Right renal cortex interstitium (tissue), 3 donors: ENCODE measurements at regions not wholly inside any gene's neighbourhood (a gene's known extent, or its start where the extent isn't known, plus 50 kb on each side); places are given as distances from the start of the nearest gene placed in this dataset.
A peak's percentile ranks its signal among the peaks of the same experiment; 100 is the strongest.

Experiments used
- DNase-seq, 3 donors: peaks; one replicate each; pipeline ENCODE4 v3.0.0-alpha.2; 2013; ENCODE audit warnings: low read depth in 3 of 3, low spot score in 2 of 3

DNA sequence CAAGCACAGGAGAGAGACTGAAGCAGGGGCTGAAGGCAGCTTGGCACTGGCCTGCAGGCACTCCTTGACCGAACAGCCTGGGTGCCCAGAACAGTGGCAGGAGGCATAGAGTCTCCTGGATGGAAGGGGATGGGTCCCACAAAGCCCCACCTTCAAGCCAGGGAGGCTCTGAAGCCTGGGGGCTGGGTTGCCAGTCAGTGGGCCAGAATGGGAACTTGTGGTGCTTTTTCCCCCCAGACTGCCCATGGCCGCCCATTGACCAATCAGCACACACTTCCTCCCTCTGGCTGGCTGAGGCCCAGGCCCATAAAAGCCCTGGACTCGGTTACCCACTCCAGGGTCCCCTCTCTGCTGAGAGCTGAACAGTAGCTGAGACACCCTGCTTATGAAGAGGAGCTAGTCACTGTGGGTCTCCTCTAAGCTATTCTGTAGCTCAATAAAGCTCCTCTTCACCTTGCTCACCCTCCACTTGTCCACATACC is 109.6 kb downstream of the ELAPOR2 start:
- DNase-seq: no peak

DNA sequence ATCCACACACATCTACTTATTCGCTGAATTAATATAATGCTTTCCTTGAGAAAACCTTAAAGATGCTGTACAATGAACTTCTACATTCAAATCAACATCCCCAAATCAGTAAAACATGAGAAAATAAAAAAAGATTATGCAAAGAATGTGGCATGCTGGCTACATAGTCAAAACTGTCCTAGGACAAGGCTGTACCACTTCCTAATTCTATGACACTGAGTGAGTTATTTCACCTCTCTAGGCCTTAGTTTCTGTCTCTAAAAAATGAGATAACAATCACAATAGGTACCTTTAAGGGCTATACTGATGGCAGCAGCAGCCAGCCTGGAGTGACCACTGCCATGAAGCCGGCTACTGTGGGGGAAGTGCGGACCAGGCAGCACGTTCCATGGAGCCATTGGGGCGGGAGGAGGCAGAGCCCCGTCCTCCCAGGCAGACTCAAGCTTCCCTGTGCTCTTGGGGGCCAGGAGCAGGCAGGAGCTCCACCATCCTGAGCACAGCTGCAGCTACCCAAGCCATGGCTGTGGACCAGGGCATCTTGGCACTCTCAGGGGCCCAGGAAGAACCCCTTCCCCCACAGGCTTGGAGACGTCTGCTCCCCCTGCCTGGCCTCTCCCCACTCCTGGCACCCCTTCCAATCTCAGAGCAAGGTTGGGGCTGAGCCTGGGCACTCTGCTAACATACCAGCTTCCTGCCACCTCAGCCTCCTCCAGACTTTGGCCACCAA is 110.2 kb downstream of the ELAPOR2 start:
- DNase-seq: no peak

DNA sequence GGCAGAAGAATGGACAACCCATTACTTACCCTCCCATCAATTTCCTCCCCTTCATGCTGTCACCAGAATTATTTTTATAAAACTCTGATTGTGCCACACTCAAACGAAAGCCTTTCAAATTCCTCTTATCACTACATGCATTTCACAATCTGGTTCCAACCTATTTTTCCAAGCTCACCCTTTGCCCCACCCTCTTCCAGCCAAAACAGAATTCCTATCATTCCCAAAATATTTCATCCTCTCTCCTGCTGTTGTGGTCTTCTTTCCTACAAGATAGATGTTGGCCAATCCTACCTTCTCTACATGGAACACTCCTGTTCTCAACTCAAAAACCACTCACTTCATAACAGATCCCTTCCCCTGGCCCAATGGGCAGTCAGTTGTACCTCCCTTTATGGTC is 111.5 kb downstream of the ELAPOR2 start:
- DNase-seq: no peak

DNA sequence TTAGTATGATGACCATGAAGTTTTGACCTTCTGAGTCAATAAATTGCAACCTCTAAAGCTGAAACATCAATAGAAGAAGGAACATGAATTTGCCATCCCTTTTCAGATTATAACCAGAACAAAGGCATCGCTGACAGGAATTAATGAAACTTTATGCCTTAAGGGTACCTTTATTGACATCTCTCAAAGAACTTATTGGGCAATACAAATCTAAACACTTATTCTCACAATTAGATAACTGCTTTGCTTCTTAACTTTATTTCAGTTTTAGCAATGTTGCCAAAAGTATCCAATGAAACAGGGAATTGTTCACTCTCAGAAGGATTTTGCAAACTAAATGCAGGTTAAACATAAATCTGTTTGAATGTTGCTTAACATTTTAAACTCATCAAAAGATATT is 116.0 kb downstream of the ELAPOR2 start:
- no peak for DNase-seq

DNA sequence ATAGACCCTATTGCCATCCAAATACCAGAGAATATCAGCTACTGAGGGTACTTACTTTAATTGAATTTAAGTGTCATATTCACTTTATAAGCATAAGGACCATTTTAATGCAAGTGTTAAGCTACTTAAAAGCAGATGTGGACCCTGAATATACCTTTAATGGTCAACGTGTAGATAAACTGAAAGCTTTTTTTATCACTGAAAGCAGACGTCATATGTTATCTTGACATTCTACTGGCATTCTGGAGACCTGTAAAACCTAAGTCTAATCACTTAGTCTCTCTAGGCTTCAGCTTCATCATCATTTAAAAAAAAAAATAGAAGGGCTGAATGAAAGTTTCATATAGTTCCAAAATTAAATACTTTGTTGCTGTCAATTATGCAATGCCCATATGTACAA is 116.5 kb downstream of the ELAPOR2 start:
- DNase-seq: no peak

DNA sequence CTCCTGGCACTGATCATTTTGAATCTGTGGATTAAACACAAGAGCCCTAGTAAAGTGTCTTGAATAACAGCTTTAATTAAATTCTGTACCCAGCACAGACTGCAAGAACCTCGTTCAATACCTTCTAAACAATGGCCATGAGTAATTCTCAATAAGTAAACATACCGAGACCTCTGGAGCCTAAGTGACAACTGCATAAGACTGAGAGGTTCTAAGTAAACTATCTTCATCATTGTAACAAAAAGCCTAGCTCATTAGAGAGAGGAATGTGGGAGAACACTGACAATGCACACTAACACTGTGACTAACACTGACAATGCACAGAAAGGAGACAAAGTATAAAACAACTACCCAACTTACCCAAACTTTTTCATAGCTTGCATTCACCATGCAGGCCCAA is 117.4 kb downstream of the ELAPOR2 start:
- no peak for DNase-seq

DNA sequence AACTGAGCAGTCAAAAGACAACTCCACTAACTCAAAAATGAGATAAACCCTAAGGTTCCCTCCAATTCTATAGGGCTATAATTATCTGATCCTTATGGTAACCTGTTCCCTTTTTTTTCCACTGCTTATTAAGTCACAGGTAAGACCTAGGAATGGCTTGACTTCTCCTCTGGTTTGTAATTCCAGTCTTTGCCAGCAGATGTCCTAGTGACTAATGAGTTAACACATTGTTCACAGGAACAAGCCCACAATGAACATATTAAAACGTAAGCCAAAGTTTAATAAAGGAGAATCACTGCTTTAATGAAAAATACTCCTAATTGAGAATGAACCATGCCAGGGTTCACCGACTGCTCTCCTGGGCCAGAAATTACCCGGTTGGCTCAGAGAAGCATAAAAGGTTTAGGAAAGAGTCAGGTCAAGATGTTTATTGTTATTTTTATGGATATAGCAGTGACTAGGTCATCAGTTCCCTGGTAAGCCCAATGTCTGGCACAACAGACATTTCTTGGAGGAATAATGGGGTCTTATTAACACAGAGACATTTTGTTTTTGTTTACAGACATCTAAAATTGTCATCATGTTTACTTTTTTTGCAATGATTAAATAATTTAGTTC is 120.1 kb downstream of the ELAPOR2 start:
- DNase-seq: peak; percentile 36 to 54 (median 41)

DNA sequence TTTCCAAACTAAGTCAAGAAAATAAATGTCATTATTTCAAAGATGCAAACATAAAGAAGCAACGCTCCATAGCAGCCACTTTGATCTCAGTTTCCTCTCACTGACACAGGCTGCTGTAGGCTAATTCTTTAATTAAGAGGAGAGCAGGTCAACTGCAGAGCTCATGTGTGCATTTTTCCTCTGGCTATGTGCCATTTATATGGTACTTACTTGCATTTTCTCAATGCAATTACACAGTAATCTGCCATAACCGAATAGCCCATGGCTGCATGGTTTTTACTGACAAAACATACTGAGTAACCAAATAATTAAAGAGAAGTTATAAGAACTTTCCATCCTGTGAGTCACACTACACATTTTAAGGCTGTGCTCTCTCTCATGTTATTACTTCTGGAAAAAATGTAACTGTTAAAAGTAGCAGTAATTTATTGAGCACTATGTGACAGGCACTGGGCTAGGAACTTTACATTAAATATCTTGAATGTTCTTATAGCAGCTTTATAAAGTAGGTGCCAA is 122.0 kb downstream of the ELAPOR2 start:
- DNase-seq: no peak

DNA sequence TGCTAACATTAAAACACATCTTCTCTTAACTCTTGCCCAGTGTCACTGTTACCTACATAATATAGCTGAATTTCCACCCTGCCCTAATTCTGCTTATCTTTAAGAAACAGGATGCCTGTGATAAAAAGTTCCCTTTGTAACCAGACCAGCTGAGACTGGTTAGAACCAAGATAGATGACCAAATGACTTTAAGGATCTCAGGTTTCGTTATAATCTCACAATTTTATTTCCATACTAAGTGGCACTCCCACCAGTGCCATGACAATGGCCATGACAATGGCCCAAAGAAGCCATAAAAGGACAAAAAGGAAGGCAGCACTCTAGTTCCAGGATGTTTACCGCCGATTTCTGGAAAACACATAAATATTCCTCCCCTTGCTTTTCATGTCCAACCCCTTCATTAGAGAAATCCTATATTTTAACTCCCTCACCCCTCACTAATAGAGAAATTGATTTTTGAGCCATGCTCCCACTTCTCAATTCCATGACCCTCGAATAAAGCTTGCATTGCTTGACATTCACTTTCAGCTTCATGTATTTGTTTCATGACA is 126.1 kb downstream of the ELAPOR2 start:
- DNase-seq: no peak

DNA sequence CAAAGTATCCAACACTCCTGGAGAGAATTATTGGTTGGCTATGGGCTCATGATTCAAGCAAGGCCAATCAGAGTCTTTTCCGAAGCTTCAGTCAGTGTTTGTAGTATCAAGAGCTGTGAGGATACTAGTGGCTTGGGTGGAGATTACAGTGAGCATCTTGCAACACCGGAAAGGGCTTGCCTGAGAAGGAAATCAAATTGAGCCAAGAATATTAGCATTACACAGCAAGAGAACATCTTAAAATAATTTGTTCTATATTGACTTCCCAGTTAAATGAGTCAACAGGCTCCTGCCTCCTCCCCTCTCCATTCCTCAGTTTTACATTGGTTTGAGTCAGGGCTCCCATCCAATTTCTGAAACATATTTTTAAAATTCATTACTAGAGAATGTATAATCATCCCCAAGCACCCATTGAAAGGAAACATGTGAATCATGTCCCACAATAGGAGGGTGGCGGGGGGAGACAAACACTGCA is 127.4 kb downstream of the ELAPOR2 start:
- DNase-seq: no peak

DNA sequence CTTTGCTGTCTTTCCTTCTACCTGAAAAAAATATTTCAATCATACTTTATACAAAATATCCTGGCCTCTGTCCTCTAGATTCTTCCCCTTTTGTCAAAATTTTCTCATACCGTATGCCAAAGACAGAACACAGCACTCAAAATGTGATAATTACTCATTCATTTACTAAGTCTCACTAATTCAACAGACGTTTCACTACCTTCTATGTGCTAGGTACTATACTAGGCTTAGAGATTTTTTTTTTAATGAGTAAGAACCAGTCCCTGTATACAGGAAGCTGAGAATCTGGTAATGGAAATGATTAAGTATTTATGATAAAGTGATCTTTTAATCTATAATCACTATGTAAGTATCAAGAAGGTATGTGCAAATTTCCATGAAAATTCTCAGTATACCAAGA is 128.0 kb downstream of the ELAPOR2 start:
- no peak for DNase-seq

DNA sequence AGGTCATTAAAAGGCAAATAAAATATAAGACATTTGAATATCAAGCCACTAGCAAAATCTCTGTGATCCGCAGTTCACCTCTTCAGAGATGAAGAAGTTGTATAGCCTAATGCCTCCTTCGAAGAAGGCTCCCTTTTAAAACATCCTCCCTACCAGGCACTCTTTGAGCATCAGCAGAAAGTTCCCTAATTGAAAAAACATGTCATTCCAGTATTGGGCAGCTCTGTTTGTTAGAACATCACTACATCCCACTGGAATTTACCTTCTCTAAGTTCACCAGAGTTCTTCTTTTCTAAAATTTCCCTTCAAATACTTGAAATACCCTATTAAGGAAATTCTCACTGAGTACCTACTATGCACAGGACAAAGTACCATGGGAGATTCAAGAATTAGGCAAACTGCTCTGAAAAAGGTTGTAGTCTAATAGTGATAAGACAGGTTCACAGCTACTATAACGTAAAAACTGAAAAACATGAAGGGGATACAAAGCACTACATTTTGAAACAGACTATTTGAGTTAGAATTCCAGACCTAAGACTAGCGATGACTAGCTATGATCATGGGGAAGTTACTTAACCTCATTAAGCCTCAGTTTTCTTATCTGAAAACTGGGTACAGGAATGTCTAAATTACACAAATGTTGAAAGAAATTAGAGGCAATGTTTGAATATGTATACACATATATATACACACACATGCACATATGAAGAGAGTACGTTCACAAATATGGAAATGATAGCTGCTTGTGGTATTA is 128.7 kb downstream of the ELAPOR2 start:
- no peak for DNase-seq

DNA sequence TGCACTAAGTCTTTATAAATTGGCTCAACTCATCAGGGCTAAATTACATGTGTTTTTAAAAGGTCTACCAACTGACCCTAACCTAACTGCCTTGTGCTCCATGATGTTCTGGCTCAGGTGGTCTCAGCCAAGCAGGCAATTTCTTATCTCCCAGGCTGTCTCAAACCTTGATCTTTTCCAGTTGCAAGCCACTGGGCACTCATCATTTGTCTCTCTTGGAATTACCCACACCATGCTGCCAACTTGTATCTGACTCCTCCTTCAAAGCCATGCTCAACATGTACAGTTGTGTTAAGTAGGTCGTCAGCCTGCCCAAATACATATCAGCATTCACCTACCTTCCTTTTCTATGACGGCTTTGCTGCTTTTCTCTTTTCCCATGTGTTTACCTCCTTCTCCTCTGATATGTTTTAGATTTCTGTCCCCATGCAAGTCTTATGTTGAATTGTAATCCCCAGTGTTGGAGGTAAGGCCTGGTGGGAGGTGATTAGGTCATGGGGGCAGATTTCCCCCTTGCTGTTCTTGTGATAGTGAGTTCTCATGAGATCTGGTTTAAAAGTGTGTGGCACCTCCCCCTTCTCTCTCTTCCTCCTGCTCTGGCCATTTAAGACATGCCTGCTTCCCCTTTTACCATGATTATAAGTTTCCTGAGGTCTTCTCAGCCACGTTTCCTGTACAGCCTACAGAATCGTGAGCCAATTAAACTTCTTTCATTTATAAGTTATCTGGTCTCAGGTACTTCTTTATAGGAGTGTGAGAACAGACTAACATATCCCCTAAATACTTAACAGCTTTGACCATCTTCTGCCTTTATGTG is 130.0 kb downstream of the ELAPOR2 start:
- no peak for DNase-seq

DNA sequence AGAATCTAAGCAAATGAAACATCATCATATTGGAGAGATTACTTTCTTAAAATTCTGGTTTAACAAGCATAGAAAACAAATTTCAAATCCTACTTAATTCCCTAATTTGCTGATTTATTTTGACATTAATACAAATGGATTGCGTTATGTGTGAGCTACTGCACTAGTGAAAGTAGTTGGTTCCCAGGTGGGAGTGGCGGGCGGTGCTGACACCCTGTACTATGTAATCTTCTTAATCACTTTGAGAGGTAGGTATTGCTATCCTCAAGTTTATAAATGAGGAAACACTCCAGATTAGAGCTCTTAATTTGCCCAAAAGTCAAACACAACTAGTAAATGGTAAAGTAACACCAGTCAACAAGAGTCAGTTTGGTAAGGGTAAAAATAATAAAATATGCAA is 131.1 kb downstream of the ELAPOR2 start:
- no peak for DNase-seq

DNA sequence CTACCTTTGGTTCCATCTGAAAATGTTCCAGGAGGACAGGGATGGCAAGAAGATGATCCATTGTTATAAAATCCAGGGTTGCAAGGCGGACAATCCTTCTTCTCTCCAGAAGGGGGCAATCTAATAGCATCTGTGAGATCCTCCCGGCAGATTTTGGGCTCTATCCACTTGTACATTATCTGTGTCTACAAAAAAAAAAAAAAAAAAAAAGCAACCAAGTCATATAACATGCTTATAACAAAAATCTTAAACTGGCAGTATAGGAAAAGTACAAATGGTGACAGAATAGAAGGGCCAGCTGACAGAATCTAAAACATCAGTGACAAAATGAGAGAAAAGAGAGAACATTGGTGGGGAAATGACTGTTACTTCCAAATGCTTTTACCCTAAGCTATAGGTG is 132.7 kb downstream of the ELAPOR2 start:
- DNase-seq: no peak

DNA sequence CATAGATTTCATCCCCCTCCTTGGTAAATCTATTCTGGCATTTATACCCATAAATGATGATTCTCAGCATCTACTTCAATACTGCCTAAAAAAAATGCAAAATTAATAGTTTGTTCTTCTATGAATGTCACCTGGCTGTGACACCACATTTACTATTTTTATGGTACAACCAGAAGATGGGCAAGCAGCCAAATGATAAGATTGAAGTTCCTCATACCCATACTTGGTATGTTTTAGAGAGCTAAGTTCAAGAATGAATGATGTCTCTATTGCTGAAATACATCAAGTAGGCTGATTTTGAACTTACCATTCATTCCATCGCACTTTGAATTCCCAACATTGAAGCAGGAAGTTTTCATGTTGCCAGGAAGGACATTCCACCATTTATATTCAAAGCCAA is 134.2 kb downstream of the ELAPOR2 start:
- no peak for DNase-seq

DNA sequence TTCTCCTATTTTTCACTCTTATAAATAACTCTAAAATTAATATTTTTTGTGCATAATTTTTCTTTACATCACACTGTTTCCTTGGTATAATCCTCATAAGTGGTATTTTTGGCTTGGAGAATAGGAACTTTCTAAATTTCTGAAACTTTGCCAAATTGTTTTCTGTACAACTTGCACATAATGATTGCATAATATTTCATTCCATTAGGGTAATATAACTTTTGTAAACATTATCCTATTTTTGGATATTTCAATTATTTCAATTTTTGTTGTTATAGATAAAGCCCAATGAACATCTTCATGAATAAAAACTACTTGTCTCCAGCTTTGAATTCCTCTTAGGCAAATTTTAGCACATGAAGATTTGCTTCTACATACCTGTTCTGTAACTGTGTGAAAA is 135.9 kb downstream of the ELAPOR2 start:
- DNase-seq: no peak

DNA sequence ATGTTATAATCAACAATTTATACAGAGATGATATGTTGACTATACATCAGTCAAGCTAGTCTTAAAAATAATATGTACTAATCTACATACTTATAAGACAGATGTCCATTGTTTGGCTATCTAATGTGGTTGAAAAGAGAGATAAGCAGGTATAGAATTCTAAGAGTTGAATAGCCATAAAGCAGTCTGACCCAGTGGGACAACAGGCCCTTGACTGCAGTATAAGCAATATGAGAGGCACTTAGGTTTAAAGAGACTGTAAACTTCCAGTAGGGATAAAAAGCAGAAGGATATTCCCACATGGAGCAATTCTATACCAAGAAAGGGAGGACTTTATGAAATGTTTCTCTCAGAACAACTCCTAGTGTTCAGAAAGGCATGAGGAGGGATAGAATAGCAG is 139.3 kb downstream of the ELAPOR2 start:
- DNase-seq: no peak

DNA sequence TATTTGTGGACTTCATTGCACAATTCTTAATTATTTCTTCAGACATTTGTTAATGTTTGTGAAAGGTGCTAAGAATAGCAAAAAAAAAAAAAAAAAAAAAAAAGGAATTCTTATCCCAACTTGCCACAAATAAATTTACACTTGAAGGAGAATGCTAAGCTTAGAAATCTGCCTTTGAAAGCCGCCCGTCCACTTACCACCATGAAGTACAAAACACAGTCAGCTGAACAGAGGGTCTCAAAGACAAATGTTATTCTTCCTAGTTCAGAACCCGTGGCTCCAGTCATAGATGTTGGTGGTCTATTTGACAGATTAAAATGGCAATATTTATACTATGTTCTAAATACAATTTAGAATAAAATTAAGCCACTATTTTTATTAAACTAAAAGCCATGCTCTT is 141.2 kb downstream of the ELAPOR2 start:
- no peak for DNase-seq

DNA sequence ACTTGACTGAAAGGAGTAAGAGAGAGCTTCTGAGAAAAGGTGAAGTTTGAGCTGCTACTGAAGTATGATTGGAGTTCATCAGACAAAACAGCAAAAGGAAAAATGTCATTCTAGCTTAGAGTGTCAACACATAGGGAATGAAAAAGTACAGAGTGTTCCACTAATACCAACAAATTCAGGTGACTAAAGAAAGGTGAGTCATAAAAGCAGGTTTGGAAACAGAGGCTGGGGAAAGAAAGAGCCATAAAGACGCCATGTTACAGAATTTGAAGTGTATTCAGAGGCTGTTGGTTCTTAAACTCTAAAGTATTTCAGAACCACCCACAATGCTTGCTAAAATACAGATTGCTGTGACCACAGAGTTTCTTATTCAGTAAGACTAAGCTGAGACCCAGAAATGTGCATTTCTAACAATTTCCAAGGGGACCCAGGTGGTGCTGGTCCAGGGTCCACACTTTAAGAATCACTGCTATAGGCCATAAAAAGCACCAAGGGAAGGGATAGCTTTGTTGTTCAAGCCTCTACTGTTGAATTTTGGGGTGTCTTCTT is 143.1 kb downstream of the ELAPOR2 start:
- no peak for DNase-seq
